HG03196 (cell line): ENCODE measurements at regions not wholly inside any gene's neighbourhood (a gene's known extent, or its start where the extent isn't known, plus 50 kb on each side); places are given as distances from the start of the nearest gene placed in this dataset.
"Not testable (repeated sequence)": the region's sequence is repeated elsewhere in the genome, so short reads cannot be mapped to it uniquely, and the experiment has no call there.

ENCODE experiments used
- ATAC-seq: cut with Tn5 transposase; IDR thresholded peaks from one replicate; pipeline ENCODE4 v1.9.1; 2021; ENCODE audit not compliant: unreplicated experiment

DNA sequence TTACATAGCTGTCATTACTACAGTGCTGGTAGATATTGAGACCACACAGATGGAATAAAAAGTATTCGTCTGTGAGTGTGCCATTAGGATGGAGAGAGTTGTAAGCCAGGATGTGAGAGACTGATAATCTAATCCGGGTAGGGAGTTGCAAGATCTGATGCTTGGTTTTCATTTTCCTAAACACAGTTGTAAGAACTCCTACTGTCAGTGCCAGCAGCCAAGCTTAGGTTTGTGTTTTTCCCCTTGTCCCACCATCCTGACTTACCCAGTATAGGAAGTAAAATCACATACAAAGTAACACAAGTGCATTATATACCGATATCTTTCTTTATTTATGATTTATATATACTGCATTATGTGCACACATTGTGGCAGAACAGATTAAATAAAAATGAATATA lies 726.4 kb upstream of the PCDH20 start:
- ATAC-seq, result no peak

DNA sequence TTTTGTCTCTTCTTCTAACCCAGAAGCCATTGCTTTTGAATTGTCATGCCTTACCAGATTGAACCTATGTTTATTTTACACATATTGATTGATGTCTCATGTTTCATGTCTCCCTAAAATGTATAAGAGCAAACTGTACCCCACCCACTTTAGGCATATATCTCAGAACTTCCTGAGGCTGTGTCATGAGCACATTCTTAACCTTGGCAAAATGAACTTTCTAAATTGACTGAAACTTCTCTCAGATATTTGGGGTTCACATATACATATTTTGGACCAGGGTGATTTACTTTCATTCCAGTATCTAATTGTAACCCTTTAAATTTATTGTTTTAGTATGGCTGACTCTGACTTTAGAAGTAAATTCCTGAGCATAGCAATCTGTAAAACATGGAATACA lies 723.9 kb upstream of the PCDH20 start:
- ATAC-seq, result no peak

DNA sequence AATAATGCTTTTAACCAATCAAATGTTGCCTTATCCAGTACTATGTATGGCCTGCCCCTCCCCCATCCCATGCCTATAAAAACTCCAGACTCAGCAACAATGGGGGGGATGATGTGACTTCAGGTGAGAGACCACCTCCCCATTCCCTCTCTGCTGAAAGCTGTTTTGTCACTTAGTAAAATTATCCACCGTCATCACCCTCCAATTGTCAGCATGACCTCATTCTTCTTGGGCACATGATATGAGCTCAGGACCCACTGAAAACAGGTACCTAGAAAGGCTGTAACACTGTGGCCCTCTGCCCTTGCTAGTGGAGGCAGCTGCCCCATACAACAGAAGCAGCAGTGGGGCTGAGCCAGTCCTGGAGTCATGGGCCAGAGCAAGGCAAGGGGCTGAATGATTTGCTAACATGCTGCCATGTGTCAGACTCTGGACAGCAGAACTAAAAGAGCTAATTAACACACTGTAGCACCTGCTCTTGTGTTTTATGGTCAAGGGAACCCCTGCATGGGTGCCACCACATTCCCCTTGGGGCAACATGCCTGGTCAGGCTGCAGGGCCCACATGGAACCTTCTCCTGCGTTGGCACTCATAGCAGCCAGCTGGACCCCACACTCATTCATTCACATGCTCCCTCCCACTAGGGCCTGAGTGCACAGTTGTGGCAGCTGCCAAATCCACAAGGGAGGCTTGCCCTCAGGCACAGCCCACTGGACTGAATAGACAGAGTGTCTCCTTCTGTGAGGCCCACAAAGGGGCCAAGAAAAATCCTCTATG lies 722.2 kb upstream of the PCDH20 start:
- no peak for ATAC-seq

DNA sequence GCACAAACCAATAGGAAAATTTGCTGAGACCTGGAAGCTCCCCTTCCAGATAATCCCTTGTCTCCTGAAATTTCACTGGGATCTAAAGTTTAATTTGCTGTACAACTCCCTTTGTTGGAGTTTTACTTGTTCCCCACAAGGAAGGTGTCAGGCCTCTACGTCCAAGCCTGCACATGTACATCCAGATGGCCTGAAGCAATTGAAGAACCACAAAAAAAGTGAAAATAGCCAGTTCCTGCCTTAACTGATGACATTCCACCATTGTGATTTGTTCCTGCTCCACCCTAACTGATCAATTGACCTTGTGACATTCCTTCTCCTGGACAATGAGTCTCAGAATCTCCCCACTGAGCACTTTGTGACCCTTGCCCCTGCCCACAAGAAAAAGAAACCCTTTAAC lies 716.0 kb upstream of the PCDH20 start:
- ATAC-seq, result no peak

DNA sequence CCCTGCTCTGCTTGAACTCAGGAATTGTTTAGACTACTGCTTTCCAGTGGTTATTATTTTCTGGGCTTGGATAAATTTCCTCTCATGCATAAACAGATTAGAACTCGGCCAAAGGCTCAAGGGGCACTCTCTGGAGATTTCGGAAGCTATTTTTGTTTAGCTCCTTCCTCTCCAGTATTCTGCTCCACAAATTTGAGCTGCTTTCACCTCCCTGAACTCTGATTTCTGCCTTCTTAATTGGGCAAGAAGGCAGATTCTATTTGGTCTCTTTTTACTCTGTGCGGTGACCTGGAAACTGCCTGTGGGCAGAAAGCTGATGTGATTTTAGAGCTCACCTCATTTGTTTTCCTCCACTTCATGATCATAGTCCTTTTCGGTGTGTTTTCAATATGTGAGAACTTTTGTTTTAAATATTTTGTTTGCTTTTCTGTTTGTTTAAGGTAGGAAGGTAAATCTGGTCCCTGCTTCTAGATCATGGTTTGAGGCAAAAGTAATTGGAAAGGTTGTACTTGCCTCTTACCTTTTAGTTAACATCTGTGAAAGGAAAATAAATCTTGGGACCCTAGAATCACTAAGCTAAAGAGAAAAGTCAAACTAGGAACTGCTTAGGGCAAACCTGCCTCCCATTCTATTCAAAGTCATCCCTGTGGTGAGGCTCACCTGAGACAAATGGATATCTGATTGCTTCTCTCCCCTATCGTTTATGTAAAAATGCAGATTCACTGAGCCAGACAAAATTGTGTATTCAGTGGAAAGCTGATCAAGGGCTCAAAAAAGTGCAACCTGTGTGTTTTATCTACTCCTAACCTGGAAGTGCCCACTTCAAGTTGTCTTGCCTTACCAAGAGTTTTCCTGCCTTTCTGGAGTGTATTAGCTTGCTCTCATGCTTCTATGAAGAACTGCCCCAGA lies 714.7 kb upstream of the PCDH20 start:
- no peak for ATAC-seq

GRCh38 chr13:62129000-62129551 lies 713.4 kb upstream of the PCDH20 start:
- no peak for ATAC-seq

DNA sequence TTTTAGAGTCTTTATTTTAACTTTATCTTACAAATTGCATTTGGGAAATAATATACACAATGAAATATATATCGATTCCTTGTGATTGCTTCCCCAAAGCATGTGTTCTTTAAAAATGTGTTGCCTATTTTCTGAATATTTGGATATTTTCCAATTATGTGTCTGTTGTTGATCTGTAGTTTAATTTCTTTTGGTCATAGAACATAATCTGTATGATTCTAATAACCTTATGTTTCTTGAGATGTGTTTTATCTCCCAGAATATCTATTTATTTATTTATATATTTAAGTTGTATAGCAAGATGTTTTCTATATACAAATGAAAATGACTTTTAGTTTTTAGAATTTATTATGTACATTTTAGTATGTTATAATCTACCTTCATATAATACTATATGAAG lies 710.8 kb upstream of the PCDH20 start:
- ATAC-seq, result no peak

- no peak for ATAC-seq
Observed at GRCh38 chr13:62125451-62125850, 709.8 kb upstream of the PCDH20 start.

GRCh38 chr13:62123409-62123808 lies 707.8 kb upstream of the PCDH20 start:
- ATAC-seq, result no peak

DNA sequence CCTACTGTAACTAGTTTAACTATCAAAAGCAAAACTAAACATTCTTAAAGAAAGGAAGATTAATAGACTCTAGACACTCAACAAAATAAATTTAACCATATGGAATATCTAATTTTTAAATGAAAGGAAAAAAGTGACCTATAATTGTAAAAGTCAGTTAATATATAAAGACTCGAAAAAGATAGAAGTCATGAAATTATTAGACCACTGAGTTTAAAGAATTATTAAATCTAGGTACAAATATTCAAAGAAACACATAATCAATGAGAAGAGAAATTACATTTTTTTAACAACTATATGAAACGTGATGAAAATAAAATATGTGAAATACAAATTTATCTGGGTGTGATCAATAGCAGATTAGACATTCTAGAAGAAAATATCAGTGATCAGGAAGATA lies 706.8 kb upstream of the PCDH20 start:
- ATAC-seq, result no peak

GRCh38 chr13:62119739-62120700 lies 704.4 kb upstream of the PCDH20 start:
- no peak for ATAC-seq

DNA sequence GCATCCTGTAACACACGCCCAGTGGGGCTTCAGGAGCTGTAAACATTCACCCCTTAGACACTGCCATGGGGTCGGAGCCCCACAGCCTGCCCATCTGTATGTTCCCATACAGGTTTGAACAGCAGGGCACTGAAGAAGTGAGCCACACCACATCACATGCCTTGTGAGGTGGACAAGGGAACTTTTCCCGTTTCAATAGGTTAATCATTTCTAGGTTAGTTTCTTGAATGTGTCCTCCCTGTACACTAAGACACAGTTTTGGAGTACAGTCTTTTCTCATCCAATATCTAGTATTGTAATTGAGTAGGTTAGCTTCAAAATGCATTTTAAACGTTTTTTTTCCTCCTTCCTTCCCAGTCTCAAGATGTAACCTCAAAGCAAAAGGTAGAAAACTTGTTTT lies 700.2 kb upstream of the PCDH20 start:
- ATAC-seq, result no peak

- ATAC-seq, result no peak
Observed at GRCh38 chr13:62113179-62113578, 697.5 kb upstream of the PCDH20 start.

DNA sequence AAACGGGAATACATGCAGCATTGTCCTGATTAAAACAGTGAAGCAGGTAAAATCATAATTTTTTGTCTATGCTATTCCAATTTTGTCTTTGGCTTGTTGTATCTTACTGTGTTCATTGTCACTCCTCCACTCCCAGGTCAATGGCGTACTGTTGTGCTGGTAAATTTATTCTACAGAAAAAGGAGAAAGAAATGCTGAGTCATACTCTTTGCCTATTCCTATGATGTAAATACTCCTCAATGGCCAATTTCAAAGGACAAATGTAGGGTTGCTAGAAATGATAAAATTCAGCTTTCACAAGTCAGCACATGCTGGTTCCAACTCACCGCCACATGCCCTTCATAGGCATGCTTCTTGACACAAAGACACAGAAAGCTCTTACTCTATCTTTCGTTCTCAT lies 694.4 kb upstream of the PCDH20 start:
- ATAC-seq, result no peak

DNA sequence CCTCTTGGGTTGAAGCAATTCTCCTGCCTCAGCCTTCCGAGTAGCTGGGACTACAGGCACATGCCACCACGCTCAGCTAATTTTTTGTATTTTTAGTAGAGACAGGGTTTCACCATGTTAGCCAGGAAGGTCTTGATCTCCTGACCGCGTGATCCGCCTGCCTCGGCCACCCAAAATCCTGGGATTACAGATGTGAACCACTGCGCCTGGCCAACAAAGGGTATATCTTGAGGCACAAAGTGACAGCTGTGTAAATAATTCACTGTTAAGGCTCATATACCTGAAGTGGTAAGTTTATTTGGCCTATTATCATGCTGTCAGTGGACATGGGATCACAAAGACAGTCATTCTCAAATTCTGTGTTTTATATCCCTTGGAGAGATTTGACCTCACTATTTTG lies 688.5 kb upstream of the PCDH20 start:
- not testable (repeated sequence) for ATAC-seq

GRCh38 chr13:62096652-62097051 lies 681.0 kb upstream of the PCDH20 start:
- no peak for ATAC-seq

- no peak for ATAC-seq
Observed at GRCh38 chr13:62094932-62095331, 679.3 kb upstream of the PCDH20 start.

DNA sequence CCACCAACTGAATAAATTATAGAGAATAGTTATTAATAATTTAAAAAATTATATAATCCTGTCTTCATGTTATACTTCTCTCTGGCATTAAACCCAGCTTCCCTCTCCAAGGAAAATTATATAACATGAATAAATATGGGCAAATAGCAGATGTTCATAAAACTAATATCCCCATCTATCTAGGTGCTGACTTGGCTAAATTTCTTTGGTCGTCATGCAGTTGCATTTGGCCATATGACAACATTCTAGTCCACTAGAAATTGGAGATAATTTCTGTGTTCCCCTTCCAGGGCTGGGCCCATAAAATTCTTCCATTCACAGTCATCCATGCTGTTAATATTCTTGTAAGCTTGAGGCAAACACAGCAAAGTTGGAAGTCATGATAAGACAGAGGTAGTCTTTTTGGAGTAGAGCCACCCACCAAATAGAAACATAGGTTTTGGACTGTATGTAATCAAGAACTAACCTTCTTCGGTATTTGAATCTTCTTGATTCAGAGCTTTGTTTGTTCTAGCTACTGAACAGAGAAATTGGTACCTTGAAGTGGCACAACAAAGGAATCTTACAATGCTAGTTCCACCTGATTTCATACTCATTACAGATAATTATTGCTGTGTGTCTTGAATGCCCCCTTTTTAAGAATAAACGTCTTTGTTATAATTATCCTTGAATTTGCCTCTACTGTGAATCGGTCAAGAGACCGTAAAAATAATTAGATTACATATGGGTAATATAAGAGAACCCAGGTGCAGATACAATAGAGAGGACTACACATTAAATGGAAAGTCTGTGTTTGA lies 678.5 kb upstream of the PCDH20 start:
- no peak for ATAC-seq

DNA sequence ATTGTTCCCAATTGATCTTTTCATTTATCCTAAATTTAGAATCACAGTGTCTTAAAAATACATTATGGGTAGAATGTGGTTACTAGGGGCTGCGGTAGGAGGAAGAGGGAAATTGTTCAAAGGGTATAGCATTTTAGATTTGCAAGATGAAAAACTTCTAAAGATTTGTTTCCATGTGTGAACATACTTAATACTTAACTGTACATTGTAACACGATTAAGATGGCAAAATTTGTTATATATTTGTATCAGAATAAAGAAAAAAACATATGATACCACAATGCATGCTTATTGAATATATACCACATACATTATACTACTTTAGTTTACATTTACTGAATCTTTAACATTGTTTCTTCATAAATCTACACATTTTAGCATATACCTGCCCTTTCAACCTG lies 677.3 kb upstream of the PCDH20 start:
- no peak for ATAC-seq

DNA sequence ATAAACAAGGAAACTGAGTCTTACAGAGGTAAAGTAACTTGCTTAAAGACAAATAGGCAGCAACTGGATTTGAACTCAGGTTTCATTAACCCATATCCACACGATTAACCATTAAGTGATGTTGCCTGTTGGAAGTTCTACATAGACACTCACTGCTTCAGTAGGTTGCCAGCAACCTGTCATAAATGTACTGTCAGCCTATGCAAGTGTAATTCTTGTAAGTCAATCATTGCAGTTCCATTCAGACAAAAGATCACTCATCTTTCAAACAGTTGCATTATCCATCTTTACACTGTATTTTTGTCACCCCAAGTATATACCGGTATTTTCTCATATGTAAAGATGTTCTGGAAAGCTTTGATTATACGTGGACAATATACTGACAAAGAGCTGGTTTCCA lies 676.9 kb upstream of the PCDH20 start:
- no peak for ATAC-seq
